ENCODE measurements at regions not wholly inside any gene's neighbourhood (a gene's known extent, or its start where the extent isn't known, plus 50 kb on each side); places are given as distances from the start of the nearest gene placed in this dataset.

DNA sequence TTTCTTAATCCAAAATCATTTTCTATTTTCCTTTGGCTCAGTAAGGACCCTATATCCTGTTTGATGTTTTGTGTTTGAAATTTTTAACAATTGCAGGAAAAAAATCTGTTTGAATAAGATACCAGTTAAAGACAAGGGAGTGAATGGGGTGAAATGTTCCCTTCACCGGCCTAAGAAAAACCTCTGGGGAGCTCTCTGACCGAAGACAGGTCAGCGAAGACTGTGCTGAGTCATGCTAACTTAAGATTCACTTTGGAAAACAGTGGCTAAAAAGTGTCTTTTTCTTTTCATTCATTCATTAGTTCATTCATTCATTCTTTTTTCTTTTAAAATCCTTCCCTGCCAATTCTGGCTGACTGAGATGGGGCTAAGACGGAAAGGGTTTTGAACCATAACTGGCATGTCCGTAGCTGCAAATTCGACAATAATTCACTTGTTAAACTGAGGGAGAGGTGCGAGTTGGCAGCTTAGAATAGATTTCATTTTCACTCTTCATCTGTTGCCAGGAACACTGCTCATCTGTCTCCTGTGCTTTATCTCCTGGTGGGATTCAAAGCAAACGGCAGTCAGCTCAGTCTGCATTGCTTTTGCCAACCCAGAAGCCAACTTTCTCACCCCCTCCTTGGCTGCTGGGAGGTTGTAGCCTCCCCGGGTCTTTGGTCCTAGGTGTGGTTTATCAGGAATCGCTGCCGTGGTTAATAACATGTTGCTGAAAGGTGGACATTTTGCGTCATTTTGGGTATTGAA lies 434.0 kb upstream of the LARGE1 start:
- TF ChIP-seq, protein P1, sequence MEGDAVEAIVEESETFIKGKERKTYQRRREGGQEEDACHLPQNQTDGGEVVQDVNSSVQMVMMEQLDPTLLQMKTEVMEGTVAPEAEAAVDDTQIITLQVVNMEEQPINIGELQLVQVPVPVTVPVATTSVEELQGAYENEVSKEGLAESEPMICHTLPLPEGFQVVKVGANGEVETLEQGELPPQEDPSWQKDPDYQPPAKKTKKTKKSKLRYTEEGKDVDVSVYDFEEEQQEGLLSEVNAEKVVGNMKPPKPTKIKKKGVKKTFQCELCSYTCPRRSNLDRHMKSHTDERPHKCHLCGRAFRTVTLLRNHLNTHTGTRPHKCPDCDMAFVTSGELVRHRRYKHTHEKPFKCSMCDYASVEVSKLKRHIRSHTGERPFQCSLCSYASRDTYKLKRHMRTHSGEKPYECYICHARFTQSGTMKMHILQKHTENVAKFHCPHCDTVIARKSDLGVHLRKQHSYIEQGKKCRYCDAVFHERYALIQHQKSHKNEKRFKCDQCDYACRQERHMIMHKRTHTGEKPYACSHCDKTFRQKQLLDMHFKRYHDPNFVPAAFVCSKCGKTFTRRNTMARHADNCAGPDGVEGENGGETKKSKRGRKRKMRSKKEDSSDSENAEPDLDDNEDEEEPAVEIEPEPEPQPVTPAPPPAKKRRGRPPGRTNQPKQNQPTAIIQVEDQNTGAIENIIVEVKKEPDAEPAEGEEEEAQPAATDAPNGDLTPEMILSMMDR (IDR thresholded peaks at IDR 0.05), result no peak
- TF ChIP-seq POLR2A (IDR thresholded peaks at IDR 0.05) (no peak), POLR2AphosphoS5 (IDR thresholded peaks at IDR 0.05) (no peak)
